ENCODE measurements at regions not wholly inside any gene's neighbourhood (a gene's known extent, or its start where the extent isn't known, plus 50 kb on each side); places are given as distances from the start of the nearest gene placed in this dataset.

- no peak for TF ChIP-seq CTCF (IDR thresholded peaks at IDR 0.05; ENCODE audit: low read depth, low read length)
- no peak for DNase-seq (ENCODE audit: low read depth, low spot score)
- POLR2A ChIA-PET: no interaction called here
- peaks cover 12% of the 10 kb centered on the region for H3K9me3 ChIP-seq (ENCODE audit: control insufficient read depth, insufficient read depth, low read length)
- peaks cover 42% of the 10 kb centered on the region for H3K27me3 ChIP-seq (ENCODE audit: control insufficient read depth, insufficient read depth, low read length)
- CTCF ChIA-PET: interaction anchor here (1.0 kb wide), 1 partner anchor 316 kb away, joined by 4 read pairs; no protein-coding TSS in a partner anchor
- H3K4me3 ChIP-seq (ENCODE audit: low read depth, low read length): no peak overlapping the region
- H3K27ac ChIP-seq (ENCODE audit: low read depth, low read length): no peak overlapping the region
Observed at GRCh38 chr2:120659275-120659977, 76.2 kb upstream of the GLI2 start.

- Histone ChIP-seq H3K4me3 (ENCODE audit: low read depth, low read length) (no peak overlapping the region), H3K9me3 (ENCODE audit: control insufficient read depth, insufficient read depth, low read length) (peaks cover 6% of the 10 kb centered on the region), H3K27ac (ENCODE audit: low read depth, low read length) (no peak overlapping the region), H3K27me3 (ENCODE audit: control insufficient read depth, insufficient read depth, low read length) (peaks cover 40% of the 10 kb centered on the region)
- ChIA-PET POLR2A (no interaction called here), CTCF (interaction anchor here (1.0 kb wide), 1 partner anchor 317 kb away, joined by 4 read pairs; no protein-coding TSS in a partner anchor)
- no peak for DNase-seq (ENCODE audit: low read depth, low spot score)
- no peak for TF ChIP-seq CTCF (IDR thresholded peaks at IDR 0.05; ENCODE audit: low read depth, low read length)
Observed at GRCh38 chr2:120660056-120660694, 75.5 kb upstream of the GLI2 start.

- DNase-seq (ENCODE audit: low read depth, low spot score): no peak
- Histone ChIP-seq H3K27me3 (ENCODE audit: control insufficient read depth, insufficient read depth, low read length) (peaks cover 40% of the 10 kb centered on the region), H3K4me3 (ENCODE audit: low read depth, low read length) (no peak overlapping the region), H3K9me3 (ENCODE audit: control insufficient read depth, insufficient read depth, low read length) (peaks cover 9% of the 10 kb centered on the region), H3K27ac (ENCODE audit: low read depth, low read length) (no peak overlapping the region)
- POLR2A ChIA-PET: no interaction called here
- no peak for TF ChIP-seq CTCF (IDR thresholded peaks at IDR 0.05; ENCODE audit: low read depth, low read length)
- CTCF ChIA-PET: interaction anchor here (1.0 kb wide), 1 partner anchor 317 kb away, joined by 4 read pairs; no protein-coding TSS in a partner anchor
Observed at GRCh38 chr2:120660771-120661459, 74.8 kb upstream of the GLI2 start.

- Histone ChIP-seq H3K27ac (ENCODE audit: low read depth, low read length) (no peak overlapping the region), H3K4me3 (ENCODE audit: low read depth, low read length) (no peak overlapping the region), H3K27me3 (ENCODE audit: control insufficient read depth, insufficient read depth, low read length) (peaks cover 38% of the 10 kb centered on the region), H3K9me3 (ENCODE audit: control insufficient read depth, insufficient read depth, low read length) (peaks cover 9% of the 10 kb centered on the region)
- no peak for TF ChIP-seq CTCF (IDR thresholded peaks at IDR 0.05; ENCODE audit: low read depth, low read length)
- POLR2A ChIA-PET: no interaction called here
- CTCF ChIA-PET: no interaction called here
- DNase-seq (ENCODE audit: low read depth, low spot score): no peak
Observed at GRCh38 chr2:120661551-120661950, 74.1 kb upstream of the GLI2 start.

- CTCF ChIA-PET: no interaction called here
- no peak for TF ChIP-seq CTCF (IDR thresholded peaks at IDR 0.05; ENCODE audit: low read depth, low read length)
- Histone ChIP-seq H3K4me3 (ENCODE audit: low read depth, low read length) (no peak overlapping the region), H3K27ac (ENCODE audit: low read depth, low read length) (no peak overlapping the region), H3K27me3 (ENCODE audit: control insufficient read depth, insufficient read depth, low read length) (peaks cover 33% of the 10 kb centered on the region), H3K9me3 (ENCODE audit: control insufficient read depth, insufficient read depth, low read length) (peaks cover 9% of the 10 kb centered on the region)
- DNase-seq (ENCODE audit: low read depth, low spot score): no peak
- POLR2A ChIA-PET: no interaction called here
Observed at GRCh38 chr2:120662046-120662445, 73.6 kb upstream of the GLI2 start.

All from AG04450 (cell line).